Lower leg skin (tissue), 4 donors: ENCODE measurements at regions not wholly inside any gene's neighbourhood (a gene's known extent, or its start where the extent isn't known, plus 50 kb on each side); places are given as distances from the start of the nearest gene placed in this dataset.

Experiments
- DNase-seq, 2 donors: peaks; one replicate each; pipeline ENCODE4 v3.0.0-alpha.2; 2019; ENCODE audit warnings: low spot score in 2 of 2
- H3K4me3 ChIP-seq: fragments of 200-600 bp; sonication (generic); 2 replicates; pipeline ENCODE4 v1.5.1; 2017; ENCODE audit warnings: mild to moderate bottlenecking, low read depth; ENCODE audit not compliant: poor library complexity, severe bottlenecking
- CTCF ChIP-seq, 3 donors: fragments of 450-650 bp; IDR thresholded peaks; one replicate each; pipeline ENCODE4 v1.5.1; 2016; ENCODE audit warnings: antibody characterized with exemption in 3 of 3, mild to moderate bottlenecking in 3 of 3, moderate library complexity in 2 of 3
- POLR2A ChIP-seq, 2 donors: fragments of 450-650 bp; IDR thresholded peaks; one replicate each; pipeline ENCODE4 v1.6.1; 2016 to 2017; ENCODE audit warnings: antibody characterized with exemption in 2 of 2, mild to moderate bottlenecking in 1 of 2, moderate library complexity in 1 of 2
- WGBS, 2 donors: methylation state at CpG; one replicate each; pipeline ENCODE4 v1.1.5; 2018; 5-methylcytosine and 5-hydroxymethylcytosine counted together
- intact Hi-C: fragments of 100-400 bp; cut with DNase I; formaldehyde crosslinking; loops from one replicate; pipeline ENCODE4 v1.15.0; 2023; ENCODE audit warnings: low total_unique reads

GRCh38 chr20:7516621-7517111, 423.6 kb downstream of the HAO1 start:
- intact Hi-C loops, result no loop called here
- no peak overlapping the region for H3K4me3 ChIP-seq
- 44 to 53% methylated on average over 6 of the region's 6 CpGs for WGBS, 2 donors
- no peak for TF ChIP-seq POLR2A (IDR thresholded peaks at IDR 0.05)
- TF ChIP-seq CTCF (IDR thresholded peaks at IDR 0.05), result no peak
- DNase-seq, result no peak

GRCh38 chr20:7520361-7520760, 419.9 kb downstream of the HAO1 start:
- 76 to 83% methylated on average over 4 of the region's 4 CpGs for WGBS, 2 donors
- no peak for DNase-seq
- TF ChIP-seq CTCF (IDR thresholded peaks at IDR 0.05) (no peak), POLR2A (IDR thresholded peaks at IDR 0.05) (no peak)
- no peak overlapping the region for H3K4me3 ChIP-seq
- intact Hi-C loops, result no loop called here

GRCh38 chr20:7523288-7523687, 417.0 kb downstream of the HAO1 start:
- intact Hi-C loops, result no loop called here
- TF ChIP-seq CTCF (IDR thresholded peaks at IDR 0.05) (no peak), POLR2A (IDR thresholded peaks at IDR 0.05) (no peak)
- no peak overlapping the region for H3K4me3 ChIP-seq
- DNase-seq, result no peak

- intact Hi-C loops, result no loop called here
- DNase-seq, result no peak
- TF ChIP-seq CTCF (IDR thresholded peaks at IDR 0.05) (no peak), POLR2A (IDR thresholded peaks at IDR 0.05) (no peak)
- H3K4me3 ChIP-seq, result no peak overlapping the region
Measured at GRCh38 chr20:7540018-7540417, 400.2 kb downstream of the HAO1 start.

- TF ChIP-seq POLR2A (IDR thresholded peaks at IDR 0.05) (no peak), CTCF (IDR thresholded peaks at IDR 0.05) (no peak)
- H3K4me3 ChIP-seq, result no peak overlapping the region
- intact Hi-C loops, result no loop called here
- 70 to 82% methylated on average over 2 of the region's 2 CpGs for WGBS, 2 donors
- DNase-seq, result no peak
Measured at GRCh38 chr20:7540923-7541322, 399.3 kb downstream of the HAO1 start.

- H3K4me3 ChIP-seq, result no peak overlapping the region
- no peak for TF ChIP-seq CTCF (IDR thresholded peaks at IDR 0.05)
- TF ChIP-seq POLR2A (IDR thresholded peaks at IDR 0.05), result no peak
- intact Hi-C loops, result no loop called here
- no peak for DNase-seq
- WGBS, 2 donors, result 68 to 74% methylated on average over 3 of the region's 3 CpGs
Measured at GRCh38 chr20:7571101-7571500, 369.2 kb downstream of the HAO1 start.
